ENCODE measurements at regions not wholly inside any gene's neighbourhood (a gene's known extent, or its start where the extent isn't known, plus 50 kb on each side); places are given as distances from the start of the nearest gene placed in this dataset.
"Not testable (repeated sequence)": the region's sequence is repeated elsewhere in the genome, so short reads cannot be mapped to it uniquely, and the experiment has no call there.

- H3K4me3 ChIP-seq (ENCODE audit: low read length) = no peak overlapping the region
- peak; percentile 73 for DNase-seq (ENCODE audit: low read depth, low spot score)
Measured at GRCh38 chr2:236632295-236633218, 62.9 kb downstream of the ACKR3 start.

- DNase-seq (ENCODE audit: low read depth, low spot score) = no peak
- H3K4me3 ChIP-seq (ENCODE audit: low read length) = no peak overlapping the region
Measured at GRCh38 chr2:236633219-236633570, 63.6 kb downstream of the ACKR3 start.

- DNase-seq (ENCODE audit: low read depth, low spot score) = no peak
- no peak overlapping the region for H3K4me3 ChIP-seq (ENCODE audit: low read length)
Measured at GRCh38 chr2:236633775-236634560, 64.3 kb downstream of the ACKR3 start.

- no peak for DNase-seq (ENCODE audit: low read depth, low spot score)
- no peak overlapping the region for H3K4me3 ChIP-seq (ENCODE audit: low read length)
Measured at GRCh38 chr2:236636261-236636660, 66.6 kb downstream of the ACKR3 start.

GRCh38 chr2:236636714-236637470, 67.3 kb downstream of the ACKR3 start:
- no peak overlapping the region for H3K4me3 ChIP-seq (ENCODE audit: low read length)
- no peak for DNase-seq (ENCODE audit: low read depth, low spot score)

- H3K4me3 ChIP-seq (ENCODE audit: low read length) = no peak overlapping the region
- no peak for DNase-seq (ENCODE audit: low read depth, low spot score)
Measured at GRCh38 chr2:236637686-236638569, 68.3 kb downstream of the ACKR3 start.

GRCh38 chr2:236638707-236639106, 69.1 kb downstream of the ACKR3 start:
- DNase-seq (ENCODE audit: low read depth, low spot score) = no peak
- H3K4me3 ChIP-seq (ENCODE audit: low read length) = no peak overlapping the region

GRCh38 chr2:236639461-236640235, 70.0 kb downstream of the ACKR3 start:
- DNase-seq (ENCODE audit: low read depth, low spot score) = no peak
- no peak overlapping the region for H3K4me3 ChIP-seq (ENCODE audit: low read length)

GRCh38 chr2:236641051-236641726, 71.6 kb downstream of the ACKR3 start:
- H3K4me3 ChIP-seq (ENCODE audit: low read length) = no peak overlapping the region
- no peak for DNase-seq (ENCODE audit: low read depth, low spot score)

GRCh38 chr2:236642125-236642524, 72.5 kb downstream of the ACKR3 start:
- H3K4me3 ChIP-seq (ENCODE audit: low read length) = no peak overlapping the region
- DNase-seq (ENCODE audit: low read depth, low spot score) = no peak

GRCh38 chr2:236642584-236643291, 73.1 kb downstream of the ACKR3 start:
- no peak for DNase-seq (ENCODE audit: low read depth, low spot score)
- no peak overlapping the region for H3K4me3 ChIP-seq (ENCODE audit: low read length)

GRCh38 chr2:236643480-236643879, 73.9 kb downstream of the ACKR3 start:
- no peak for DNase-seq (ENCODE audit: low read depth, low spot score)
- H3K4me3 ChIP-seq (ENCODE audit: low read length) = no peak overlapping the region

GRCh38 chr2:236644067-236644466, 74.4 kb downstream of the ACKR3 start:
- DNase-seq (ENCODE audit: low read depth, low spot score) = no peak
- no peak overlapping the region for H3K4me3 ChIP-seq (ENCODE audit: low read length)

- DNase-seq (ENCODE audit: low read depth, low spot score) = no peak
- no peak overlapping the region for H3K4me3 ChIP-seq (ENCODE audit: low read length)
Measured at GRCh38 chr2:236644502-236644911, 74.9 kb downstream of the ACKR3 start.

- not testable (repeated sequence) for DNase-seq (ENCODE audit: low read depth, low spot score); H3K4me3 ChIP-seq (ENCODE audit: low read length)
Measured at GRCh38 chr2:236645141-236645540, 75.5 kb downstream of the ACKR3 start.

- DNase-seq (ENCODE audit: low read depth, low spot score) = no peak
- no peak overlapping the region for H3K4me3 ChIP-seq (ENCODE audit: low read length)
Measured at GRCh38 chr2:236646441-236646840, 76.8 kb downstream of the ACKR3 start.

GRCh38 chr2:236646871-236647270, 77.2 kb downstream of the ACKR3 start:
- no peak for DNase-seq (ENCODE audit: low read depth, low spot score)
- H3K4me3 ChIP-seq (ENCODE audit: low read length) = no peak overlapping the region

Measured in Jurkat, Clone E6-1 (cell line).